SK-N-SH treated with all-trans-retinoic acid at 6 μM for 48 hours (cell line): ENCODE measurements at regions not wholly inside any gene's neighbourhood (a gene's known extent, or its start where the extent isn't known, plus 50 kb on each side); places are given as distances from the start of the nearest gene placed in this dataset.

ENCODE experiments used
- ATAC-seq: fragments of 200-7000 bp; cut with Tn5 transposase; 3 replicates; pipeline ENCODE4 v1.9.1; 2020; ENCODE audit warnings: mild to moderate bottlenecking, moderate library complexity
- ARNTL ChIP-seq: fragments of 450-650 bp; formaldehyde crosslinking; IDR thresholded peaks from 2 replicates; pipeline ENCODE4 v1.5.0; 2020; ENCODE audit warnings: low read depth, mild to moderate bottlenecking, moderate library complexity, borderline replicate concordance
- BACH2 ChIP-seq: fragments of 250-450 bp; sonication (Bioruptor Pico); IDR thresholded peaks from 2 replicates; pipeline ENCODE4 v1.9.0; 2021; ENCODE audit warnings: mild to moderate bottlenecking, borderline replicate concordance
- CSDC2 ChIP-seq: fragments of 250-450 bp; sonication (Bioruptor Pico); IDR thresholded peaks from 2 replicates; pipeline ENCODE4 v1.5.0; 2020; ENCODE audit warnings: mild to moderate bottlenecking, moderate library complexity
- ESRRG ChIP-seq: fragments of 250-450 bp; sonication (Bioruptor Pico); IDR thresholded peaks from 2 replicates; pipeline ENCODE4 v1.6.1; 2021; ENCODE audit warnings: mild to moderate bottlenecking
- GLIS3 ChIP-seq: fragments of 250-450 bp; sonication (Bioruptor Pico); IDR thresholded peaks from 2 replicates; pipeline ENCODE4 v1.5.0; 2020; ENCODE audit warnings: mild to moderate bottlenecking, moderate library complexity
- OSR1 ChIP-seq: fragments of 250-450 bp; sonication (Bioruptor Pico); IDR thresholded peaks from 2 replicates; pipeline ENCODE4 v1.8.0; 2022; ENCODE audit warnings: moderate library complexity, mild to moderate bottlenecking, inconsistent platforms
- PPARA ChIP-seq: fragments of 250-450 bp; sonication (Bioruptor Pico); IDR thresholded peaks from 2 replicates; pipeline ENCODE4 v1.5.0; 2020; ENCODE audit warnings: mild to moderate bottlenecking, borderline replicate concordance
- RARB ChIP-seq: fragments of 250-450 bp; sonication (Bioruptor Pico); IDR thresholded peaks from 2 replicates; pipeline ENCODE4 v1.8.0; 2021; ENCODE audit warnings: mild to moderate bottlenecking, moderate library complexity
- SNAI2 ChIP-seq: fragments of 250-450 bp; sonication (Bioruptor Pico); IDR thresholded peaks from 2 replicates; pipeline ENCODE4 v1.5.0; 2020; ENCODE audit warnings: mild to moderate bottlenecking, moderate library complexity
- TCF4 ChIP-seq: fragments of 250-450 bp; sonication (Bioruptor Pico); IDR thresholded peaks from 2 replicates; pipeline ENCODE4 v1.8.0; 2021; ENCODE audit warnings: mild to moderate bottlenecking, moderate library complexity, borderline replicate concordance
- TOX ChIP-seq: fragments of 250-450 bp; sonication (Bioruptor Pico); IDR thresholded peaks from 2 replicates; pipeline ENCODE4 v1.8.0; 2021; ENCODE audit warnings: mild to moderate bottlenecking, moderate library complexity, borderline replicate concordance
- ZC3H10 ChIP-seq: fragments of 250-450 bp; sonication (Bioruptor Pico); IDR thresholded peaks from 2 replicates; pipeline ENCODE4 v1.5.1; 2021; ENCODE audit warnings: mild to moderate bottlenecking, moderate library complexity
- ZFP3 ChIP-seq: fragments of 250-450 bp; sonication (Bioruptor Pico); IDR thresholded peaks from 2 replicates; pipeline ENCODE4 v1.5.0; 2020; ENCODE audit warnings: mild to moderate bottlenecking, moderate library complexity
- ZFP30 ChIP-seq: fragments of 450-650 bp; formaldehyde crosslinking; IDR thresholded peaks from 2 replicates; pipeline ENCODE4 v1.5.0; 2022; ENCODE audit warnings: mild to moderate bottlenecking, moderate library complexity
- ZNF70 ChIP-seq: fragments of 450-650 bp; formaldehyde crosslinking; IDR thresholded peaks from 2 replicates; pipeline ENCODE4 v1.5.0; 2020; ENCODE audit warnings: mild to moderate bottlenecking, moderate library complexity
- ZNF8 ChIP-seq: fragments of 450-650 bp; formaldehyde crosslinking; IDR thresholded peaks from 2 replicates; pipeline ENCODE4 v1.5.0; 2020; ENCODE audit warnings: mild to moderate bottlenecking, moderate library complexity
- TF ChIP-seq, protein P1 (sequence below): fragments of 250-450 bp; sonication (Bioruptor Pico); IDR thresholded peaks from 2 replicates; pipeline ENCODE4 v1.5.0; 2020; ENCODE audit warnings: mild to moderate bottlenecking, moderate library complexity
- TF ChIP-seq, protein P2 (sequence below): fragments of 250-450 bp; sonication (Bioruptor Pico); IDR thresholded peaks from 2 replicates; pipeline ENCODE4 v1.5.1; 2021; ENCODE audit warnings: mild to moderate bottlenecking, moderate library complexity
- TF ChIP-seq, protein P3 (sequence below): fragments of 250-450 bp; sonication (Bioruptor Pico); IDR thresholded peaks from 2 replicates; pipeline ENCODE4 v1.8.0; 2020; ENCODE audit warnings: mild to moderate bottlenecking, moderate library complexity, borderline replicate concordance
- TF ChIP-seq, protein P4 (sequence below): fragments of 250-450 bp; sonication (Bioruptor Pico); IDR thresholded peaks from 2 replicates; pipeline ENCODE4 v1.5.1; 2020; ENCODE audit warnings: low read depth, mild to moderate bottlenecking, moderate library complexity
- TF ChIP-seq, protein P5 (sequence below): fragments of 250-450 bp; sonication (Bioruptor Pico); IDR thresholded peaks from 2 replicates; pipeline ENCODE4 v1.8.0; 2021; ENCODE audit warnings: low read depth, mild to moderate bottlenecking, moderate library complexity, borderline replicate concordance

DNA sequence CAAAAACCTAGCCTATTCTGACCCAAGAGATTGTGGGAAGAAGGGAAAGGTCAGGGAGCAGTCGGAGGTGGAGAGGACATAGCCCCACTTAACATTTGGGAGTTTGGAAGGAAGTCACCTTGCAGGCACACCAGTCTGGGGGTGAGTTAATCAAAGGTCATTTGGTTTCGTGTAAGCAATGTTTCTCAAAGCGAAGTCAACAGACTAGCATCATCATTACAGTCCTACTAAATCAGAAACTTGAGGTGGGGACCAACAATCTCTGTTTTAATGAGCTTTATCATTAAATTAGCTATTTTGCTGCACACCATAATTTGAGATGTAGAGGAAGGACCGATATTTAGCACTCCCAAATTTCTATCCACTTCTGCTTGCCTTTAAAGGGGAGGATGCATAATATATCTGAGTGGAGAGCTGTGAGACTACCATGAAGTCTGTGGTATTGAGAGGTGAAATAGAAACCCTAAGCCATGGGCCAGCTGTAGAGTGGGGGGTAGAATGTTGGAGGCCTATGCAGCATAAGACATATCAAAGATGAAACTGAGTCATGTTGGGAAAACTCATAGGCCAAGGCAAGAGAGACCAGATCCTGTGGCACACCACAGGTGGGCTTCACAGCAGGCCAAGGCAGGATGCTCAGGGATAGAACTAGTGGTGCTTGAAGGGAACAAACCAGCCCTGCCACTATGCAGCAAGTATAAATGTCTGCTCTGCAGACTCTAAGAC is 141.7 kb upstream of the ANKFN1 start:
- no peak for TF ChIP-seq ZNF8 (CRISPR knock-in tag)
- TF ChIP-seq ZFP30 = no peak
- TF ChIP-seq, protein P1, sequence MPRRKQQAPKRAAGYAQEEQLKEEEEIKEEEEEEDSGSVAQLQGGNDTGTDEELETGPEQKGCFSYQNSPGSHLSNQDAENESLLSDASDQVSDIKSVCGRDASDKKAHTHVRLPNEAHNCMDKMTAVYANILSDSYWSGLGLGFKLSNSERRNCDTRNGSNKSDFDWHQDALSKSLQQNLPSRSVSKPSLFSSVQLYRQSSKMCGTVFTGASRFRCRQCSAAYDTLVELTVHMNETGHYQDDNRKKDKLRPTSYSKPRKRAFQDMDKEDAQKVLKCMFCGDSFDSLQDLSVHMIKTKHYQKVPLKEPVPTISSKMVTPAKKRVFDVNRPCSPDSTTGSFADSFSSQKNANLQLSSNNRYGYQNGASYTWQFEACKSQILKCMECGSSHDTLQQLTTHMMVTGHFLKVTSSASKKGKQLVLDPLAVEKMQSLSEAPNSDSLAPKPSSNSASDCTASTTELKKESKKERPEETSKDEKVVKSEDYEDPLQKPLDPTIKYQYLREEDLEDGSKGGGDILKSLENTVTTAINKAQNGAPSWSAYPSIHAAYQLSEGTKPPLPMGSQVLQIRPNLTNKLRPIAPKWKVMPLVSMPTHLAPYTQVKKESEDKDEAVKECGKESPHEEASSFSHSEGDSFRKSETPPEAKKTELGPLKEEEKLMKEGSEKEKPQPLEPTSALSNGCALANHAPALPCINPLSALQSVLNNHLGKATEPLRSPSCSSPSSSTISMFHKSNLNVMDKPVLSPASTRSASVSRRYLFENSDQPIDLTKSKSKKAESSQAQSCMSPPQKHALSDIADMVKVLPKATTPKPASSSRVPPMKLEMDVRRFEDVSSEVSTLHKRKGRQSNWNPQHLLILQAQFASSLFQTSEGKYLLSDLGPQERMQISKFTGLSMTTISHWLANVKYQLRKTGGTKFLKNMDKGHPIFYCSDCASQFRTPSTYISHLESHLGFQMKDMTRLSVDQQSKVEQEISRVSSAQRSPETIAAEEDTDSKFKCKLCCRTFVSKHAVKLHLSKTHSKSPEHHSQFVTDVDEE = no peak
- TF ChIP-seq TCF4 (CRISPR knock-in tag) = no peak
- TF ChIP-seq ARNTL = no peak
- TF ChIP-seq ZFP3 (CRISPR knock-in tag) = no peak
- TF ChIP-seq SNAI2 (CRISPR knock-in tag) = no peak
- TF ChIP-seq, protein P2, sequence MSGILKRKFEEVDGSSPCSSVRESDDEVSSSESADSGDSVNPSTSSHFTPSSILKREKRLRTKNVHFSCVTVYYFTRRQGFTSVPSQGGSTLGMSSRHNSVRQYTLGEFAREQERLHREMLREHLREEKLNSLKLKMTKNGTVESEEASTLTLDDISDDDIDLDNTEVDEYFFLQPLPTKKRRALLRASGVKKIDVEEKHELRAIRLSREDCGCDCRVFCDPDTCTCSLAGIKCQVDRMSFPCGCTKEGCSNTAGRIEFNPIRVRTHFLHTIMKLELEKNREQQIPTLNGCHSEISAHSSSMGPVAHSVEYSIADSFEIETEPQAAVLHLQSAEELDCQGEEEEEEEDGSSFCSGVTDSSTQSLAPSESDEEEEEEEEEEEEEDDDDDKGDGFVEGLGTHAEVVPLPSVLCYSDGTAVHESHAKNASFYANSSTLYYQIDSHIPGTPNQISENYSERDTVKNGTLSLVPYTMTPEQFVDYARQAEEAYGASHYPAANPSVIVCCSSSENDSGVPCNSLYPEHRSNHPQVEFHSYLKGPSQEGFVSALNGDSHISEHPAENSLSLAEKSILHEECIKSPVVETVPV (CRISPR knock-in tag) = no peak
- TF ChIP-seq ZC3H10 (CRISPR knock-in tag) = no peak
- no peak for TF ChIP-seq CSDC2
- TF ChIP-seq, protein P3, sequence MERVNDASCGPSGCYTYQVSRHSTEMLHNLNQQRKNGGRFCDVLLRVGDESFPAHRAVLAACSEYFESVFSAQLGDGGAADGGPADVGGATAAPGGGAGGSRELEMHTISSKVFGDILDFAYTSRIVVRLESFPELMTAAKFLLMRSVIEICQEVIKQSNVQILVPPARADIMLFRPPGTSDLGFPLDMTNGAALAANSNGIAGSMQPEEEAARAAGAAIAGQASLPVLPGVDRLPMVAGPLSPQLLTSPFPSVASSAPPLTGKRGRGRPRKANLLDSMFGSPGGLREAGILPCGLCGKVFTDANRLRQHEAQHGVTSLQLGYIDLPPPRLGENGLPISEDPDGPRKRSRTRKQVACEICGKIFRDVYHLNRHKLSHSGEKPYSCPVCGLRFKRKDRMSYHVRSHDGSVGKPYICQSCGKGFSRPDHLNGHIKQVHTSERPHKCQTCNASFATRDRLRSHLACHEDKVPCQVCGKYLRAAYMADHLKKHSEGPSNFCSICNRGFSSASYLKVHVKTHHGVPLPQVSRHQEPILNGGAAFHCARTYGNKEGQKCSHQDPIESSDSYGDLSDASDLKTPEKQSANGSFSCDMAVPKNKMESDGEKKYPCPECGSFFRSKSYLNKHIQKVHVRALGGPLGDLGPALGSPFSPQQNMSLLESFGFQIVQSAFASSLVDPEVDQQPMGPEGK (CRISPR knock-in tag) = no peak
- ATAC-seq = no peak

DNA sequence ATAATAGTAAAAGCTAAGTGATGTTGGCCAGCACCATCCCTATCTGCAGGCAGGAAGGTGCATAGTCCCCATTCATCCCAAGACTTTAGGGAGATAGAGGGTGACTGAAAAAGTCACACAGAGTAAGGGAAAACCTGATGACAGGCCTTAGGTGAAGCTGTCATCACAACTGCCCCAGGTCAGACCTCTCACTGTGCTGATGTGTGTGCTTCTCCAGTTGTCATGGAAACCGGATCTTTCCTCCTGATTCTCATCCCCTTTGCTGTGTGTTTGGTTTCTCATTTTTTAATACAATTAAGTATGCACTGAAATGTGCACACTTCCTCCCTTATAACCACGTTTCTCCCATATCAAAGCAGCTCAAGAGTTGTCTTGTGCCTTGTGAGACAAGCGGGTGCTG is 135.1 kb upstream of the ANKFN1 start:
- no peak for ATAC-seq
- no peak for TF ChIP-seq TCF4 (CRISPR knock-in tag)
- TF ChIP-seq, protein P2 (CRISPR knock-in tag) = no peak
- TF ChIP-seq ZNF8 (CRISPR knock-in tag) = no peak
- TF ChIP-seq, protein P3 (CRISPR knock-in tag) = no peak
- no peak for TF ChIP-seq ZFP3 (CRISPR knock-in tag)
- TF ChIP-seq, protein P4, sequence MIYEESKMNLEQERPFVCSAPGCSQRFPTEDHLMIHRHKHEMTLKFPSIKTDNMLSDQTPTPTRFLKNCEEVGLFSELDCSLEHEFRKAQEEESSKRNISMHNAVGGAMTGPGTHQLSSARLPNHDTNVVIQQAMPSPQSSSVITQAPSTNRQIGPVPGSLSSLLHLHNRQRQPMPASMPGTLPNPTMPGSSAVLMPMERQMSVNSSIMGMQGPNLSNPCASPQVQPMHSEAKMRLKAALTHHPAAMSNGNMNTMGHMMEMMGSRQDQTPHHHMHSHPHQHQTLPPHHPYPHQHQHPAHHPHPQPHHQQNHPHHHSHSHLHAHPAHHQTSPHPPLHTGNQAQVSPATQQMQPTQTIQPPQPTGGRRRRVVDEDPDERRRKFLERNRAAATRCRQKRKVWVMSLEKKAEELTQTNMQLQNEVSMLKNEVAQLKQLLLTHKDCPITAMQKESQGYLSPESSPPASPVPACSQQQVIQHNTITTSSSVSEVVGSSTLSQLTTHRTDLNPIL (CRISPR knock-in tag) = no peak
- no peak for TF ChIP-seq TOX (CRISPR knock-in tag)
- no peak for TF ChIP-seq SNAI2 (CRISPR knock-in tag)
- TF ChIP-seq ESRRG (CRISPR knock-in tag) = no peak
- TF ChIP-seq GLIS3 (CRISPR knock-in tag) = no peak
- TF ChIP-seq ZC3H10 (CRISPR knock-in tag) = no peak
- no peak for TF ChIP-seq RARB (CRISPR knock-in tag)
- TF ChIP-seq BACH2 (CRISPR knock-in tag) = no peak
- no peak for TF ChIP-seq OSR1 (CRISPR knock-in tag)
- TF ChIP-seq, protein P1 = no peak
- no peak for TF ChIP-seq ZNF70 (CRISPR knock-in tag)
- no peak for TF ChIP-seq CSDC2
- no peak for TF ChIP-seq PPARA (CRISPR knock-in tag)
- no peak for TF ChIP-seq ZFP30
- TF ChIP-seq, protein P5, sequence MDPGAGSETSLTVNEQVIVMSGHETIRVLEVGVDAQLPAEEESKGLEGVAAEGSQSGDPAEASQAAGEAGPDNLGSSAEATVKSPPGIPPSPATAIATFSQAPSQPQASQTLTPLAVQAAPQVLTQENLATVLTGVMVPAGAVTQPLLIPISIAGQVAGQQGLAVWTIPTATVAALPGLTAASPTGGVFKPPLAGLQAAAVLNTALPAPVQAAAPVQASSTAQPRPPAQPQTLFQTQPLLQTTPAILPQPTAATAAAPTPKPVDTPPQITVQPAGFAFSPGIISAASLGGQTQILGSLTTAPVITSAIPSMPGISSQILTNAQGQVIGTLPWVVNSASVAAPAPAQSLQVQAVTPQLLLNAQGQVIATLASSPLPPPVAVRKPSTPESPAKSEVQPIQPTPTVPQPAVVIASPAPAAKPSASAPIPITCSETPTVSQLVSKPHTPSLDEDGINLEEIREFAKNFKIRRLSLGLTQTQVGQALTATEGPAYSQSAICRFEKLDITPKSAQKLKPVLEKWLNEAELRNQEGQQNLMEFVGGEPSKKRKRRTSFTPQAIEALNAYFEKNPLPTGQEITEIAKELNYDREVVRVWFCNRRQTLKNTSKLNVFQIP = no peak
